Ishikawa (cell line): ENCODE measurements at regions not wholly inside any gene's neighbourhood (a gene's known extent, or its start where the extent isn't known, plus 50 kb on each side); places are given as distances from the start of the nearest gene placed in this dataset.

Experiments
- CREB1 ChIP-seq: IDR thresholded peaks from 2 replicates; pipeline ENCODE4 v1.6.1; 2012; ENCODE audit warnings: low read depth
- EGR1 ChIP-seq: IDR thresholded peaks from 2 replicates; pipeline ENCODE4 v1.6.1; 2012
- EP300 ChIP-seq: IDR thresholded peaks from 2 replicates; pipeline ENCODE4 v1.6.1; 2012; ENCODE audit warnings: borderline replicate concordance
- FOXM1 ChIP-seq: IDR thresholded peaks from 2 replicates; pipeline ENCODE4 v1.6.1; 2012; ENCODE audit warnings: low read depth, borderline replicate concordance
- NFIC ChIP-seq: IDR thresholded peaks from 2 replicates; pipeline ENCODE4 v1.6.1; 2012
- RAD21 ChIP-seq: IDR thresholded peaks from 2 replicates; pipeline ENCODE4 v1.6.1; 2012; ENCODE audit warnings: low read depth
- TAF1 ChIP-seq: IDR thresholded peaks from 2 replicates; pipeline ENCODE4 v1.6.1; 2012; ENCODE audit warnings: low read depth, mild to moderate bottlenecking
- TEAD4 ChIP-seq: IDR thresholded peaks from 2 replicates; pipeline ENCODE4 v1.6.1; 2012
- YY1 ChIP-seq: IDR thresholded peaks from 2 replicates; pipeline ENCODE4 v1.6.1; 2012; ENCODE audit warnings: low read depth
- ZBTB7A ChIP-seq: IDR thresholded peaks from 2 replicates; pipeline ENCODE4 v1.6.1; 2012; ENCODE audit warnings: low read depth
- TF ChIP-seq, protein P1 (sequence below): IDR thresholded peaks from 2 replicates; pipeline ENCODE4 v1.6.1; 2012
- TF ChIP-seq, protein P2 (sequence below): IDR thresholded peaks from 2 replicates; pipeline ENCODE4 v1.6.1; 2012
- TF ChIP-seq, protein P3 (sequence below): IDR thresholded peaks from 2 replicates; pipeline ENCODE4 v1.6.1; 2012; ENCODE audit warnings: low read depth, mild to moderate bottlenecking

DNA sequence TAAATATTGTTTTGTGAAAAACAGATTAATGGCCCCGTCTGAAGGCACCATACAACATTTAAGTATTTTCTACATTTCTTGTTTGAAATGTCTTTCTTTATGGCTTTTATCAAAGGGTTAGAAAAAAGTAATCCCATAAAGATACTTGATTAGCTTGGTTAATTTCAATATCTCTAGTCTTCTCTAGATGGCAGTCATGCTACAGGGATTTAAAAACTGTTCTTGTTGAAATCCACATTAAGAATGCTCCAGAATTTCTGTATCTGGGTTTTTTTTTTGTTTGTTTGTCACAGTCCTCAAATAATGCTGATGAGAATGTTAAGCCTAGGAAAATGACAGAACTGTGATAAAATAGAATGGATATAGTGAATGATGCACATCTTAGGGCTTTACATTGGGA is 109.0 kb upstream of the AADAT start:
- no peak for TF ChIP-seq YY1
- no peak for TF ChIP-seq CREB1
- TF ChIP-seq, protein P1, sequence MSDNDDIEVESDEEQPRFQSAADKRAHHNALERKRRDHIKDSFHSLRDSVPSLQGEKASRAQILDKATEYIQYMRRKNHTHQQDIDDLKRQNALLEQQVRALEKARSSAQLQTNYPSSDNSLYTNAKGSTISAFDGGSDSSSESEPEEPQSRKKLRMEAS, result no peak
- TF ChIP-seq, protein P2, sequence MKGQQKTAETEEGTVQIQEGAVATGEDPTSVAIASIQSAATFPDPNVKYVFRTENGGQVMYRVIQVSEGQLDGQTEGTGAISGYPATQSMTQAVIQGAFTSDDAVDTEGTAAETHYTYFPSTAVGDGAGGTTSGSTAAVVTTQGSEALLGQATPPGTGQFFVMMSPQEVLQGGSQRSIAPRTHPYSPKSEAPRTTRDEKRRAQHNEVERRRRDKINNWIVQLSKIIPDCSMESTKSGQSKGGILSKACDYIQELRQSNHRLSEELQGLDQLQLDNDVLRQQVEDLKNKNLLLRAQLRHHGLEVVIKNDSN, result no peak
- TF ChIP-seq TAF1, result no peak
- TF ChIP-seq TEAD4, result no peak
- TF ChIP-seq ZBTB7A, result no peak
- no peak for TF ChIP-seq EP300
- TF ChIP-seq, protein P3, sequence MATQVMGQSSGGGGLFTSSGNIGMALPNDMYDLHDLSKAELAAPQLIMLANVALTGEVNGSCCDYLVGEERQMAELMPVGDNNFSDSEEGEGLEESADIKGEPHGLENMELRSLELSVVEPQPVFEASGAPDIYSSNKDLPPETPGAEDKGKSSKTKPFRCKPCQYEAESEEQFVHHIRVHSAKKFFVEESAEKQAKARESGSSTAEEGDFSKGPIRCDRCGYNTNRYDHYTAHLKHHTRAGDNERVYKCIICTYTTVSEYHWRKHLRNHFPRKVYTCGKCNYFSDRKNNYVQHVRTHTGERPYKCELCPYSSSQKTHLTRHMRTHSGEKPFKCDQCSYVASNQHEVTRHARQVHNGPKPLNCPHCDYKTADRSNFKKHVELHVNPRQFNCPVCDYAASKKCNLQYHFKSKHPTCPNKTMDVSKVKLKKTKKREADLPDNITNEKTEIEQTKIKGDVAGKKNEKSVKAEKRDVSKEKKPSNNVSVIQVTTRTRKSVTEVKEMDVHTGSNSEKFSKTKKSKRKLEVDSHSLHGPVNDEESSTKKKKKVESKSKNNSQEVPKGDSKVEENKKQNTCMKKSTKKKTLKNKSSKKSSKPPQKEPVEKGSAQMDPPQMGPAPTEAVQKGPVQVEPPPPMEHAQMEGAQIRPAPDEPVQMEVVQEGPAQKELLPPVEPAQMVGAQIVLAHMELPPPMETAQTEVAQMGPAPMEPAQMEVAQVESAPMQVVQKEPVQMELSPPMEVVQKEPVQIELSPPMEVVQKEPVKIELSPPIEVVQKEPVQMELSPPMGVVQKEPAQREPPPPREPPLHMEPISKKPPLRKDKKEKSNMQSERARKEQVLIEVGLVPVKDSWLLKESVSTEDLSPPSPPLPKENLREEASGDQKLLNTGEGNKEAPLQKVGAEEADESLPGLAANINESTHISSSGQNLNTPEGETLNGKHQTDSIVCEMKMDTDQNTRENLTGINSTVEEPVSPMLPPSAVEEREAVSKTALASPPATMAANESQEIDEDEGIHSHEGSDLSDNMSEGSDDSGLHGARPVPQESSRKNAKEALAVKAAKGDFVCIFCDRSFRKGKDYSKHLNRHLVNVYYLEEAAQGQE, result no peak
- no peak for TF ChIP-seq FOXM1
- peak; percentile 27 for TF ChIP-seq RAD21
- TF ChIP-seq NFIC, result no peak
- no peak for TF ChIP-seq EGR1
